HG02678 (cell line): ENCODE measurements at regions not wholly inside any gene's neighbourhood (a gene's known extent, or its start where the extent isn't known, plus 50 kb on each side); places are given as distances from the start of the nearest gene placed in this dataset.

ENCODE experiments used
- ATAC-seq: cut with Tn5 transposase; IDR thresholded peaks from one replicate; pipeline ENCODE4 v1.9.1; 2021; ENCODE audit warnings: mild to moderate bottlenecking, moderate library complexity; ENCODE audit not compliant: unreplicated experiment

DNA sequence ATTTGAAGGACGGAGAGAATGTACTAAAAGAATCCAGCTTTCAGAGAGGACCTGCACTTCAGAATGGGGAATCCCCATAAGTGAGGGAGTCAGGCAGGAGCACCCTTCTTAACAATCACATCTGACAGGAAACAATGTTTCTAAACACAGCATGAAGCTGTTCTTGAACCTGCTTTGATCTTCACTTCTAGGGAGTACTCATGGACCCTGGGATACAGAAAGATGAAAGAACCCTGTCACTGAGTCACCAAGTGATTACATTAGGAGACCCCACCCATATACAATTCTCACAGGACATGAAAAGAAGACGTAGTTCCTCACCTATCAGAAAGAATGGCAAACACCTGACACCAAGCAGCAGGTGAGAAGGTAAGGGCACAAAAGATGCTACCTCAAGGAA is 296.9 kb upstream of the ZC3H12C start:
- no peak for ATAC-seq

DNA sequence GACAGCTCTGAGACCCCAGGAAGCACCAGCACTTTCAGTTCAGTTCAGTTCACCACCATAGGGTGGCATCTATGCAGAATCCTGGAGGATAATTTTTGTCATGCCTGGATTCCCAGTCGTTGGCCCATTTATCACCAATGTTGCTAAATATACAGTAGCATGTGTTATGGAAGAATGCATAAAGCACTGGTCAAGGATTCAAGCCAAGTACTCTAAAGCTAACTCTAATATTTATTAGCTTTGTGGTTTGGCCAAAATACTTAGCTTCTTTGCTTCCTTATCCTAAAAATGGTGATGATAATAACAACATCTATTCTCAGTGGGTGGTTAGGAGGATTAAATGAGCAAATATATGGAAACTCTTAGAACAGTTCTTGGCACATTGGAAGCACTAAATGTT is 294.7 kb upstream of the ZC3H12C start:
- no peak for ATAC-seq

DNA sequence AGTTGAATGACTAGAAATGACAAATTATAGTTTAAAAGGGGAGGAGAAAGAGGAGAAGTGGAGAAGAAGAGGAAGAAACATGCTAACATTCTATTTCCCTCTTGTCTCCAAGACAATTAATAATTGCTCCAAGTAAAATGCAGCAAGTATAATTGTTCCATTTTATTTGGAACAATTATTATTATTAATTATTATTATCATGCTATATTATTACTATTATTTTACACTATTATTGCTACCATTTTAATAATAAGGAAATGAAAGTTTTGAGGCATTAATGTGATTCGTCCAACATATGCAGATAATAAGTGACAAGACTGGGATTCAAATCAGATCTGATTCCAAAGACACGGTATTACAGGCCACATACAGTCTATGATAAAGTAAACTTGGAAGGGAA is 293.6 kb upstream of the ZC3H12C start:
- ATAC-seq: no peak

DNA sequence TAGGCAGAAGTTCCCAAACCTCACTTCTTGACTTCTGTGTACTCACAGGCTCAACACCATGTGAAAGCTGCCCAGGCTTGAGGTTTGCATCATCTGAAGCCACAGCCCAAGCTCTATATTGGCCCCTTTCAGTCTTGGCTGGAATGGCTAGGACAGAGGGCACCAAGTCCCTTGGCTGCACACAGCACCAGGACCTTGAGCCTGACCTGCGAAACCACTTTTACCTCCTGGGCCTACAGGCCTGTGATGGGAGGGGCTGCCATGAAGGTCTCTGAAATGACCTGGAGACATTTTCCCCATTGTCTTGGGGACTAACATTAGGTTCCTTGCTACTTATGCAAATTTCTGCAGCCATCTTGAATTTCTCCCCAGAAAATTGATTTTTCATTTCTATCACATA is 288.3 kb upstream of the ZC3H12C start:
- no peak for ATAC-seq

DNA sequence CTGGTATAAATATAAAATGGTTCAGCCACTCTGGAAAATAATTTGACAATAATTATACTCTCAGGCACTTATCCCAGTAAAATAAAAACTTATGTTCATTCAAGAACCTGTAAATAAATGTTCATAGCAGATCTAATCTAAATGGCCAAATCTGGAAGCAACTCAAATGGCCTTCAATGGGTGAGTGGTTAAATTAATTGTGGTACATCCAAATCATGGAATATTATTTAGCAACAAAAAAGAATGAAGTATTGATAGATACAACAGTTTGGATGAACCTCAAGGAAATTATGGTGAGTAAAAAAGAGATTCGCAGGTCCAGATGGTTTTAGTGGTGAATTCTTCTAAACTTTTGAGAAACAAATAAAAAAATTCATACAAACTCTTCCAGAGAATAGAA is 287.0 kb upstream of the ZC3H12C start:
- no peak for ATAC-seq

DNA sequence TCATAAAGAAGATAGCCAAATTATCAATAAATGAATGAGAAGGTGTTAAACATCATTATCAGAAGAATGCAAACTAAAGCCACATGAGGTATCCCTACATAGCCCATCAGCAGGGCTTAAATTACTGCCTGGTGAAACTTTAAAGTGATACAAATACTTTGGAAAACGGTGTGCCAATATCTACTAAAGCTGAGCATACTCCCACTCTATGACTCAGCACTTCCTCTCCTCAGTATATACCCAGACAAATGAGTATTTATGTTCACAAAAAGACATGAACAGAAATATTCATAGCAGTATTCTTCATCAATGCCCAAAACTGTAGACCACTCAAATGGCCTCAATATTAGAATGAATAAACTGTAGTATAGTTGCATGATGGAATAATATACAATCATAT is 284.6 kb upstream of the ZC3H12C start:
- ATAC-seq: no peak

DNA sequence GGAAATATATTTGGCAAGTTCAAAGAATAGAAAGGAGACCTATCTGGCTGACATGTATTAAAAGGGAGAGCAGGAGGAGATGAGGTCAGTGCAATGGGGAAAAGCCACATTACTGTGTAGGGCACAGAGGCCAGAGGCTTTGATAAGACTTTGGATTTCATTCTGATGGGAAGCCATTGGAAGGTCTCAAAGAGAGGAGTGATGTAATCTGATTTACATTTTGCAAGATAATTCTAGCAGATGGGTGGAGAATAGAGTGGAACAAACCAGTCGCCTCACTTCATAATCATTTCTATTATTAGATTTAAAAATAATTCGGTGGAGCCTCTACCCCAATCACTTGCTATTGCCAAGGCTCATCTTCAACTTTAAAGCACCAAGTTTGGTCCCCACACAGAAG is 278.4 kb upstream of the ZC3H12C start:
- ATAC-seq: no peak

DNA sequence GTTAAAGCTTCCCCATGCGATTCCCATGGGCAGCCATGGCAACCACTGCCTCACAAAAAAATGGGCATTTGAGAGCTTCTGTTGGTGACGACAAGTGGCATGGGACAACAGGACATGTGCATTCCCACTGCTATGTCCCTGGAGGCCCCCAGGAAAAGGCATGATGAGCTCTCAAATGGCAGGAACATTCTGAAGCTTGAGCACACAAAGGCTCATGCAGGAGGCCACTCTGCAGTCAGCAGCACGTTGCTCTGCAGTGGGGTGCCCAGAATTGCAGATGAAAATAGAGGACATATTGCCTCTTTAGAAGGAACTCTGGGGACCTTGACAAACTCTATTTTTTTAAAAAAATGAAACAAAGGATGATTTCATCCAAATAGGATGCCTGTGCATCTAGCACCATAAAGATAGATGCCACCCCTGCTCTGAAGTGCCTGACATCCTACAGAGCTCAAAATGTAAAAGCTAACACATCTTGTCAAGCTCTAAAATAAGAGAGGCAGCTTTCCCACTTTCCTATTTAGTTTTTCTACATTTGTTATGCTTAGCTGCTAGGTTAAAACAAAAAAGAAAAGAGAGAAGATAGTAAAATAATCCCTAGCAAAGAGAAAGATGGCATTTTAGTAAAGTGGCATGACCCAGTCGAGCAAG is 277.6 kb upstream of the ZC3H12C start:
- ATAC-seq: no peak

DNA sequence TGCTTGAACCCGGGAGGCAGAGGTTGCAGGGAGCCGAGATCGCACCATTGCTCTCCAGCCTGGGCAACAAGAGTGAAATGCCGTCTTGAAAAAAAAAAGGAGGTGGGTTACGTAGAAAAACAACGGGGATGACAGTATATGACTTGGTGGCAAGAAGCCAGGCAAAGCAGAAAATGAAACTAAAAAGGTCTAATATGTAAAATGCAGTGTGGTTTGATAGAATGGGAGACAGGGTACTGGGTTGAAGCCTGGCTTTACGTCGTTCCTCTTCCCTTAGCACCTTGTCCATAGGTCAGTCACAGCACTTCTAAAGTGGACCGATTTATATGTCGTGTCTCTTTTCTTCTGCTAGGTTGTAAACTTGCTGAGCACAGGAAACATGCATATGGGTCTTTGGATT is 274.9 kb upstream of the ZC3H12C start:
- ATAC-seq: no peak

DNA sequence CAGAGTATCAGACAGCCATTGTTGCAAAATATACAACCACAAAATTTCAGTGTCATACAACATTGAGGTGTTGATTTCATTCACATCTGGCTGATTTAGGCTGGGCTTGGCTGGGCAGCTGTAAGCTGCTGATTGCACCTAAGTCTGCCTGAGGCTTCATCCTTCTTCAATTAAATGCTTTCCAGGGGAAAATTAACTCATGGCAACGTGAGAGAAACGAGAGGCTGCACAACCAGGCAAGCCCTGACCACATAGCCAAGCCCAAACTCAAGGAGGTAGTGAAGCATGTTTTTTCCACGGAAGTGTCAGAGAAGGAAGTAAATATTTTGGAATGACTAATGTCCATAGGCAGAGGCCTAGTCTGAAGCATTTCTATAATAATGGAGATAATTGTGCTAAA is 273.8 kb upstream of the ZC3H12C start:
- ATAC-seq: no peak

DNA sequence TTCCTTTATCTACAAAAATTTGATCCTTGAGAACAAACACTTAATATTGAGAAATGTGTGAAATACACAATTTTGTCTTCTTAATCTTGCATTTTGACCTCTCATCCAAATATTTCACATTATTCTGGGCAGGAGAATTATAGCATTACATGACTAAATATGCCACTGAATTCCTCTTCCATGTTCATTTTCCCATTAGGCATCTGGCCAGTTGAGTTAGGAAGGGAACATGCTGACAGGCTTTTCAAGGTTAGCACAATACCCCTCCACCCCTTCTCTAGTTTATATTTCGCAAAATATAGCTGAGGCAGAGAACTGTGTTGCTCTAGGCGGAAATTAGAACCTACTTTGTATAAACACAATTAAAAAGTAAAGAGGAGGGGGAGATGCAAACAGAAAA is 271.7 kb upstream of the ZC3H12C start:
- no peak for ATAC-seq

DNA sequence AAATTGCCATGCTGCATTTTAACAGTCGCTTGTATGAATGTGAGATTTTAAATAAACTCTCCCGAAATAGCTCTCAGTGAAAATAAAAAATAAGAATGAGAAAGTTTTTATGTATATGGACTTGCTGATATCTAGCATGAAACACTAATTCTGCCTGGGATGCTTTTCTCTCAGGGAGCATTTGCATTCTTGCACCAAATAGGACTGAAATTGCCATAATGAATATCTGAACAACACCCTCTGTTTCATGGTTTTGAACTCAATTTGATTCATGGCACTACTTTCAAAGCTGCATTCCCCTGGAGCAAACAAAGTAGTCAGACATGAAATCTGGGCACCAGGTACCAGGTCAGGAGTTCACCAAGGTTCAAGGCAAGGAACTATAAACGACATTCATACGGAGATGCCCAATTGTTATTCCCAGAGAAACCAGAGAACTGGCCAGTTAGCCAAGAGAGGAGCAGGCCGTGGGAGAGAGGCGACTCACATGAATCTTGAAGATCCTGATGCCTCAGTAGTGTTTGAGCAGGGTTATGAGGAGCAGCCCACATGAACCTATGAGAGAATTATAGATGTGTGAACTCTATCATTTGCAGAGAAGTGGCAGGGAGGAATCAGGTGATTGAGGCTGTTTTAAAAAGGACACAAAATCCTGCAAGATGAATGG is 270.6 kb upstream of the ZC3H12C start:
- no peak for ATAC-seq

DNA sequence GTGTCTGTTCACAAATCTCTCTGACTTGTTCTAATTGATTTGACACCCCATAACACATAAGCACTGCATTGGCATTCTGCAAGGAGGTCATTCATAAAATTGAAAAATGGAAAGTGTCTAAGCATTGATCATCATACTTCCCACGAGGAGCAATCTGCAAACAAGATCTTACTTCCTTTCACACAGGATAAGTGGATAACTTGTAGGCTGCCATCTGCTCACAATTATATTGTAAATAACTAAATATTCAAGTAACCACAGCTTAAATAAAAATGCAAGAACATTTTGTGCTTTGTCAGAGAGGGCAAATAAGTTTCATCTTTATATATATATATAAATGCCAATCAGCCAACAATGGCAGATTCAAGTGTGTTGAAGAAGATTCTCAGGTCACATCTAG is 264.8 kb upstream of the ZC3H12C start:
- no peak for ATAC-seq

DNA sequence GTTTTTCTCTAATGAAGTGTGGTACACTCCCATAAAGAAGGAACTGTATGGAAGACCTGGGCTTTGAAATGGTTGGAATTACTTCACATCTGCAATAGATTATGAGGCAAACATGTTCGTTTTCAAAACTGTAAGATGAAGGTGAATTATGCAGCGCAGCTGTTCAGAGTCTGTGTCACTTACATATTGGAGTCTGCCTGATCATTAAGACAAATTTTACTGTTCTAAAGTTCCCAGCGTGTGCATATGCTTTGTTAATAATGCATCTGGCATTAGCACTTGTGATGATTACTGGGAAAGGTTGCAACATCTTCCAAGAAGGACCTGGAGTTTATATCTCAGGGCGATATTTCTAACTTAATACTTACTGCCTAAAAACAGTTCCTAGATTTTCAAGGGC is 255.2 kb upstream of the ZC3H12C start:
- ATAC-seq: no peak

DNA sequence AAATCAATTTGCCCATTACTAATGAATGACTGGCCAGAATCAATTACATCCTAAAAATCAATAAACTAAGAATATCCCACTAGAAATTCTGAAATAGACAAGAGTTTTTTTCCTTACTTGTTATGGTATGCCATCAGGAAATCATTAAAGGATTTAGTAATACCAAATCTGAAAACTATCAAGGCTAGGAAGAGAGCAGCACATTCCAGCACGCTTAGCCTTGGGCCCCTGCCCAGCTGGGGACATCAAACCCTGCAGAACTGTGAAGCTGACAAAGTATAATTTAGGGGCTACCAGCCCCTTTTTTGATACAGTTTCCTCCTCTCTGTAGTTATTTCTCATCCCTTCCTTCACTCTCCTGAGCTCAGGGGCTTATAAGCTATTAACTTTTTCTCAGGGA is 247.8 kb upstream of the ZC3H12C start:
- ATAC-seq: no peak

DNA sequence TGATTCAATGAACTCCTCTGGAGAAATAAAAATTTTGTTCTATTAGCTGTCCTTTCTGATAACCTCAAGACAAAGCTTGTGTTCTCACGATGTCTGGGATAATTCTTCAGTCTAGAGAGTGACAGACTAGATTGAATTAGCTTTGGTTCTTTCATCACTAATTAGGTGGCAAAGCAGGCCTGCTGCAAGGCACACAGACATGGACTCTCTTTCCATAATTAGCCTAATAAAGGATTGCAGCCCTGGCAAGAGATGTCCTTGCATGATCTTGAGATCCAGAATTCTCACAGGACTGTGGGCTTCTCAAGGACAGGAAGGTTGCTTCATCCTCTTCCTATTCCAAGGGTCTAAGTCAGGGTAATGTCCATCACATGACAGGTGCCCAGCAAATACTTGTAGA is 245.6 kb upstream of the ZC3H12C start:
- ATAC-seq: no peak

DNA sequence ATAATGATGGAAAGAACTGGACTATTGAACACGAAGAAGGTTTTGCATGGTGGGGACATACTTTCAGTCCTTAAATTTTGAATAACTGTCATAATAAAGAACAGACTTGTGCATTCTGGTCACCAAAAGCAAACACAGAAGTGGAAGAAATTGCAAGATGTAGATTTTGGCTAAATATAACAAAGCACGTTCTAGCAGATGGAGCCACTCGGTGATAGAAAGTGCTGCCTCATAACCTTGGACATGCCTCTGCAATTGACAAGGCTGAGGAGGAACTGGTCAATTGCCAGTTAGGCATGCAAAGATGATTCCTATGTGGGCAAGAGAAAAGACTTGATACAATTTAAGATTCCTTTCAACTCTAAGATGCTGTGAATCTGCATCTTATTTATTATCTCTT is 244.1 kb upstream of the ZC3H12C start:
- ATAC-seq: no peak

DNA sequence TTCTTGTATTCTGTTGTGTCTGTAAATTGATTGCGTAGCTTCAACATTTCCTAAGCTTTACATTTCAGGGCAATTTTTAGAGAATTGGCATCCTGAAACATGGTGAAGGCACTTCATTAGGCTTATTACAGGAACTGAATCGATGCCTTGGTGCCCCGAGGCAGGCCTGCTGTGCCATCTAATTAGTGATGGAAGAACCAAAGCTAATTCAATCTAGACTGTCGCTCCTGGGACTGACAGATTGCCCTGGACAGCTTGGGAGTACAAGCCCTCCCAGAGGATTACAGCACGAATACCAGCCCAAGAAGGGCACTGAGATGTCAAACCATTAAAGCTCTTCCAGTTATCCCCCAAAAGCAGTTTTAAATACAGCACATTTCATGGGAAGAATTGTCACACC is 243.2 kb upstream of the ZC3H12C start:
- no peak for ATAC-seq

DNA sequence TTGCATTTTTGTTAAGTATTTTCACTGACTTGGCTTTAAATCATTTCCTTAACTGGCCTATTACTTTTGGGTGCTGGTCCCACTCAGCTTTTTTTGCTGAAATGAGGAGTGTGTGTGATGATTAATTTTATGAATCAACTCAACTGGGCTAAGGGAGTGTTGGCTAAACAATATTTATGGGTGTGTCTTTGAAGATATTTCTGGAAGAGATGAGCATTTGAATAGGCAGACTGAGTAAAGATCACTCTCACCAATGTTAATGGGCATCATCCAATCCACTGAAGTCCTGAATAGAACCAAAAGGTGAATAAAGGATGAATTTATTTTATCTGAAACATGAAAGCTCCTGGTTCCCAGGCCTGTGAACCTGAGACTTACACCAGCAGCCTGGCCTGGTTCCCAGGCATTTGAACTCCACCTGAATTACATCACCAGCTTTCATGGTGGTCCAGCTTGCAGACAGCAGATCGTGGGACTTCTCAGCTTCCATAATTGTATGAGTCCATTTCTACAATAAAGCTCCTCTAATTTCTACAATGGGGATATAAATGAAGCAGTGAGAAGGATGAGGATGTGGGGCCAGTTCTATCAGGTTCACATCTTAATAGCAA is 241.3 kb upstream of the ZC3H12C start:
- no peak for ATAC-seq

DNA sequence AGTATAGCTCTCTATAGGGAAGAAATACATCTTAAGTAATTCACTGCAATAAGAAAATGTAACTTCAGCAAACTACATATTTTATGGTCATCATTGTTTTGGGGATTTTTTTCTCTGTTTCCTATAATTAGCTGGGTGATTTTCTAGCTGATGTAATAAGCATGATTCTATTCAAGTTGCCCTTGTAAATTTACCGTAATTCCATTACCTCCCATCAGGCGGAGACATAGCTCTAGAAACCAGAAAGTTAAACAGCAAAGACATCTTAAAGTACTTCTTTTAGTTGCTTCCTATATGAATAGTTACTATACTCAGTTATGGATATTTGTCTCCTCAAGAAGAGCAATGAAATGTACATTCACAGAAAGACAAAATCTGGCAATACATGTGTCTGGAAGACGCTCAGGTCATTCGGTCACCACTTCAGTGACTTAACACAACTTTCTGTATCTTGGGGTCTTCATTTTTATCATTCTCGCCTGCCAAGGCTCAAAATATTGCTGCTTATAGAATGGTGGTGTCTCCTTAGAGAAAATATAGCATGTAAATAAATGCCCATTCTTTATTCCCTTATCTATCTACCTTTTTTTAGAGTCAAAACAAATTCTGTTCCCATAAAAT is 239.9 kb upstream of the ZC3H12C start:
- peak; percentile 89 for ATAC-seq

DNA sequence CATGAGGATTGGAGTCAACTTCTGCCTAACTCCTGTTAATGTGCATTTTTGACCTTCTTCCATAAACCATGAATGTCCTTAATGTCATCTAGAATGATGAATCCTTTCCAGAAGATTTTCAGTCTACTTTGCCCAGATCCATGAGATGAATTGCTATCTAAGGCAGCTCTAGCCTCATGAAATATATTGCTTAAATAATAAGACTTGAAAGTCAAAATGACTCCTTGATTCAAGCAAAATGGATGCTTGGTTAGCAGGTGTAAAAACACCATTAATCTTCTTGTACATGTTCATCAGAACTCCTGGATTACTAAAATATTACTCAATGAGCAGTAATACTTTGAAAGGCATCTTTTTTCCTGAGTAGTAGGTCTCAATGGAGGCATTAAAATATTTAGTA is 238.5 kb upstream of the ZC3H12C start:
- no peak for ATAC-seq

DNA sequence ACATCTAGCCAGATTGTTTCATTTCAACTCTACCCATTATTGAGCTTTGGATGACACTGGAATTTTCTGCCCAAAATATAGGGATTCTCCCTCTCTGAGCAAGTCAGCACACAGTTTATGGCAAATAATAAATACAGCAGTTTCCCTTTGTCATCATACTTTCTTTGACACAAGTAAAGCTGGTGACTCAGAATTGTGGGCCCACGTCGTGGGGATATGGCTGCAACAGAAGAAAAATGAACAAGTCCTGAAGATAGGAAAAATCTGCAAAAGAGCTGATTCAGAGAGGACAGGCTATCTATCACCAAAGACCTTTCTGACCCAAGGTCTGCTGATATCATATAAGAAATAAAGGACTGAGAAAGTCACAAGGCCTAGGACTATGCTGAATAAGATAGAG is 236.3 kb upstream of the ZC3H12C start:
- no peak for ATAC-seq
